Thyroid gland (tissue), 4 donors: ENCODE measurements at regions not wholly inside any gene's neighbourhood (a gene's known extent, or its start where the extent isn't known, plus 50 kb on each side); places are given as distances from the start of the nearest gene placed in this dataset.

Experiments used
- CTCF ChIP-seq, 6 experiments: fragments of 200-600 bp in 3 of 6; fragments of 450-650 bp in 3 of 6; sonication (generic) in 3 of 6; IDR thresholded peaks; one replicate each; pipeline ENCODE4 v1.5.1; 2016 to 2019; ENCODE audit warnings: antibody characterized with exemption in 6 of 6, mild to moderate bottlenecking in 2 of 6, inconsistent platforms in 1 of 6, moderate library complexity in 1 of 6
- POLR2A ChIP-seq, 2 donors: fragments of 450-650 bp; IDR thresholded peaks; one replicate each; pipeline ENCODE4 v1.6.1; 2017; ENCODE audit warnings: antibody characterized with exemption in 2 of 2, mild to moderate bottlenecking in 2 of 2, moderate library complexity in 1 of 2

- TF ChIP-seq CTCF (IDR thresholded peaks at IDR 0.05) (no peak), POLR2A (IDR thresholded peaks at IDR 0.05) (no peak)
Observed at GRCh38 chr13:86729206-86729605, 930.0 kb upstream of the SLITRK6 start.
